GM12891 (cell line): ENCODE measurements at regions not wholly inside any gene's neighbourhood (a gene's known extent, or its start where the extent isn't known, plus 50 kb on each side); places are given as distances from the start of the nearest gene placed in this dataset.

ENCODE experiments used
- POLR2A ChIP-seq: IDR thresholded peaks from 2 replicates; pipeline ENCODE4 v1.6.1; 2011; ENCODE audit warnings: low read depth, low read length, control low read depth
- POLR2AphosphoS5 ChIP-seq: IDR thresholded peaks from 2 replicates; pipeline ENCODE4 v1.6.1; 2011; ENCODE audit warnings: low read depth, low read length, control low read depth

- TF ChIP-seq POLR2AphosphoS5 (no peak), POLR2A (no peak)
Measured at GRCh38 chr2:144592500-144593256, 72.8 kb upstream of the ZEB2 start.
